GM12872 (cell line): ENCODE measurements at regions not wholly inside any gene's neighbourhood (a gene's known extent, or its start where the extent isn't known, plus 50 kb on each side); places are given as distances from the start of the nearest gene placed in this dataset.

ENCODE experiments used
- TF ChIP-seq, protein P1 (sequence below): IDR thresholded peaks from 3 replicates; pipeline ENCODE4 v1.5.1; 2011; ENCODE audit warnings: low read depth, mild to moderate bottlenecking, low read length, moderate library complexity; ENCODE audit not compliant: insufficient read depth

DNA sequence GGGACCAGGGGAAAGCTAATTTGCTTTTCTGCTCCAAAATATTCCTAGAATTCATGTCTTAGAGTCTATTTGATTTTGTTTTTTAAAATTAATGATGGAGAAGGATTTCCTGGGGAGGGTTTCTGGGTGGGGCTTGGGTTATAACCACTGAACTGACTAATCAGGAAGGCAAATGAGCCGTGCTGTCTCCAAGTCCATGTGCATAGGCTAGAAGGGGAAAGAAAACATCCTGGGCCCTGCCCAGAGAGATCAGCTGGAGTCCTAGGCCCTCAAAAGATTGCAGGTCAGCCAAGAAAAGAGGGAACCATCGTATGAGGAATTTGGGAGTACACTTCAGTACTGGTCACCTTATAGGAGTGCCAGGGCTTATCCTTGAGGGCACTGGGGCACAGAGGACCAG lies 480.2 kb upstream of the CELF4 start:
- TF ChIP-seq, protein P1, sequence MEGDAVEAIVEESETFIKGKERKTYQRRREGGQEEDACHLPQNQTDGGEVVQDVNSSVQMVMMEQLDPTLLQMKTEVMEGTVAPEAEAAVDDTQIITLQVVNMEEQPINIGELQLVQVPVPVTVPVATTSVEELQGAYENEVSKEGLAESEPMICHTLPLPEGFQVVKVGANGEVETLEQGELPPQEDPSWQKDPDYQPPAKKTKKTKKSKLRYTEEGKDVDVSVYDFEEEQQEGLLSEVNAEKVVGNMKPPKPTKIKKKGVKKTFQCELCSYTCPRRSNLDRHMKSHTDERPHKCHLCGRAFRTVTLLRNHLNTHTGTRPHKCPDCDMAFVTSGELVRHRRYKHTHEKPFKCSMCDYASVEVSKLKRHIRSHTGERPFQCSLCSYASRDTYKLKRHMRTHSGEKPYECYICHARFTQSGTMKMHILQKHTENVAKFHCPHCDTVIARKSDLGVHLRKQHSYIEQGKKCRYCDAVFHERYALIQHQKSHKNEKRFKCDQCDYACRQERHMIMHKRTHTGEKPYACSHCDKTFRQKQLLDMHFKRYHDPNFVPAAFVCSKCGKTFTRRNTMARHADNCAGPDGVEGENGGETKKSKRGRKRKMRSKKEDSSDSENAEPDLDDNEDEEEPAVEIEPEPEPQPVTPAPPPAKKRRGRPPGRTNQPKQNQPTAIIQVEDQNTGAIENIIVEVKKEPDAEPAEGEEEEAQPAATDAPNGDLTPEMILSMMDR, result no peak

DNA sequence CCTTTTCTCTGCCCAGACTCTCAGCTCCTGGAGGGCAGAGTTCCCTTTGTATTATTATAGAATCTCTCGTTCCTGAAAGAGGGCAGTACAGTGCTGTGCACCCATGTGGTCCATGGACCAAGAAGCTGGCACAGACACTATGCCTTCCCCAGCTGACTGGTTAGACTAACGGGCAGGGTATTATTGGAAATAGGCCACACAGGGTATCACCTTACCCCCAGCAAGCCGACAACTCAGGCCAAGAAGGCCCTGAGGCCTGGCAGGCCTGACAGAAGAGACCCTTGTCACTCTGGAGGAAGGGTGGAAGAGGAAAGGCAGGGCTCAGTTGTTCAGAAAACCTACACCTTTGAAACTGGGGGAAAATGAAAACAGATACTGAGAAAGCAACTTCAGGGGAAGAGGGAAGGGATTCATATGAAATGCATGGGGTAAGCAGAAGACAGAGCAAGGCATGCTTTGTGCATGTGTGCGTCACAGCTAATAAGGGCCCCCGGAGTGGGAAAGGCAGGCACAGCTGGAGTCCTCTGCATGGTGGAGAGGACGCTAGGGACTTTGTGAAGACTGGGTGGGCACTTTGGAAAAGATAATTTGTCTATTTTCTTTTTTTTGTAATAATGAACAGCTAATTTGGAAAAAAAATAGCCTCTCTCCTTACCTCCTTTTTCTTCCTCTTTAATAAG lies 476.8 kb upstream of the CELF4 start:
- TF ChIP-seq, protein P1, result no peak

DNA sequence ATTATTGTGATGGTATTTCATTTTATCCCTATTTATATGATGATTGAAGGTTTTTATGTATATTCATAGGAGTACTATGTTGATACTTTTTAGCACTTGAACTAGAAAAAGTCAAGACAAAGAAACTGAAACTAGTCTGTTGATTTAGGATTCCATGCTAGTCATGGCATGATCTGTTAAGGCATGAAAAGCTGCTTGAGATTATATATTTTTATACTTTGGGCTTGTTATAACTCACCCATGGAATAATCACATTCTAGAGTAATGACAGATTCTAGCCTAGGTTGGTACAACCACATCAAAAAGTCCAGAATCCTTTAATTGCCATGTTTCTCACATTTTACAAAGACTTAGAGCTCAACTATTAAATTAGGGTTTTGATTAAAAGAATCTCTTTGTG lies 472.6 kb upstream of the CELF4 start:
- TF ChIP-seq, protein P1, result no peak

DNA sequence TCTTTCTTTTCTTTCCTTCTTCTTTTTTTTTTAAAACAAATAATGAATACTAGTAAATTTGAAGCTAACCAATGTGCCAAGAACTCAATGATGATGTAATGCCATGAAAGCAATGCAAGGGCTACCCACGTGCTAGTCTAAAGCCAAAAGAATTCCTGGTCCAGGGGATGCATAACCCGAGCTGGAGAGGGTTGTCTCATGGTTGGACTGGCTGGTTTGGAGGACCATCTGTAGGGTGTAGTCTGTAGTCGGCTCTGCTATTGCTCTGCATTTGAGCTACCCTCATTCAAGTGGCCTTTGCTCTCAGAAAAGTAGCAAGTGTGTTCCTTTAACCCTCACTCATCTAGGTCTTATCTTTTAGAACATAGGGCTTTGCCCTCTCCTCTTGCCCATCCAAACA lies 469.6 kb upstream of the CELF4 start:
- TF ChIP-seq, protein P1, result no peak

DNA sequence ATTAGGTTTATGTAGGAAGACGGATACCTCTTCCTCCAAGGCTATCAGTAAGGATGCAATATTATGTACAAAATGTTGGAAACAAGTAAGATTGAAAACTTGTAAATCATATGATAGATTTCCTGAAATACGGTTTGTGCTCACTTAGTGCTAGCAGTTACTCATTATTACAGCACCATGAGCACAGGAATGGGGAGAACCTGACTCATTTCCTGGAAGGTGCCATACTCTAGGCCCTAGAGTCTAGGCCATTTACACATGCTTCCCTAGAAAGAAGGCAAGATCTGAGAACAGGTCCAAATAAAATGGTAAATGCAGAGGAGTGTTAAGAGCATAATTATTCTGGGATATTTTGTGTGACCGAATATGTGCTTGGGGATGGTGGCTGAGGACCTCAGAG lies 467.7 kb upstream of the CELF4 start:
- TF ChIP-seq, protein P1, result no peak

DNA sequence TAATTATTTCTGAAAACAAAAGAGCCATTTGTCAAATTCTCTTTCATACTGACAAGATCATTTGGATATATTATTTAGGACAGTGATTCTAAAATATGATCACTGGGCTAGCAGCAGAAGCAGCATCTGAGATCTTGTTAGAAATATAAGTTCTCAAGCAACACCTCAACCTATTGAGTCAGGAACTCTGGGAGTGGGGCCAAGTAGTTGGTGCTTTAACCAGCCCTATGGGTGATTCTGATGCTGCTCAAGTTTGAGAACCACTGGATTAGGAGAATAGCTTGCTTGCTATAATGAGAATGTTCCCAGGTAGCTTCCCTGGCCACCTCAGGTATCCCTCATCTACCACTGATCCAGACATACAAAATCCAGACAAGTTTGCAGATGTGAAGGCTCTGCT lies 466.9 kb upstream of the CELF4 start:
- TF ChIP-seq, protein P1, result no peak

DNA sequence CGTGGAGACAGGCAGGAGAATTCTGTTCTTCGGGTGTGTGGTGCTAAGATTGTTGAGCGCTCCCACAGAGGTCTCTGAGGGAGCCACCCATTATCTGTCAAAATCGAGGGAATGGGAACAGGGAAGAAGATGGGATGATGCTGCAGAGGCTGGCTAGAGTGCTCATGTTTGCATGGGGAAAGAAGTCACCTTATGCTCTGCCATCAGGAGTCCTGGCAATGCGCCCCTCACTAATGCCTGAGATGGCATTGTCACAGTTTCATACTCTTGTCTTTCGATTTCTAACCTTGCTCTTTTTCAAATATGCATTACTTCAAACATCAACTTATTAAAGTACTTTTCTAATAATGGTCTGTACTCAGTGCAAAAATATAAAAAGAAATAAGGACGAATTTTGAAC lies 463.3 kb upstream of the CELF4 start:
- TF ChIP-seq, protein P1, result no peak
